Breast epithelium (tissue), 4 donors: ENCODE measurements at regions not wholly inside any gene's neighbourhood (a gene's known extent, or its start where the extent isn't known, plus 50 kb on each side); places are given as distances from the start of the nearest gene placed in this dataset.

ENCODE experiments used
- DNase-seq, 2 donors: peaks; one replicate each; pipeline ENCODE4 v3.0.0-alpha.2; 2019; ENCODE audit warnings: low spot score in 2 of 2
- H3K27ac ChIP-seq, 2 donors: fragments of 200-600 bp; sonication (generic) in 1 of 2; one replicate each; pipeline ENCODE4 v1.5.1; 2016 to 2019; ENCODE audit warnings: mild to moderate bottlenecking in 1 of 2
- H3K27me3 ChIP-seq, 2 donors: fragments of 200-600 bp; sonication (generic) in 1 of 2; one replicate each; pipeline versions ENCODE4 v1.5.1 to v1.6.0; 2017 to 2019; ENCODE audit warnings: control low read depth in 1 of 2, mild to moderate bottlenecking in 1 of 2
- H3K36me3 ChIP-seq: fragments of 200-600 bp; one replicate; pipeline ENCODE4 v1.5.1; 2019
- H3K4me1 ChIP-seq, 2 donors: fragments of 200-600 bp; sonication (generic); one replicate each; pipeline ENCODE4 v1.5.1; 2016 to 2019; ENCODE audit warnings: control low read depth in 1 of 2
- H3K4me3 ChIP-seq, 3 donors: fragments of 200-600 bp; sonication (generic); 1 replicate in 2 of 3; 2 replicates in 1 of 3; pipeline ENCODE4 v1.5.1; 2016 to 2019; ENCODE audit warnings: mild to moderate bottlenecking in 3 of 3, moderate library complexity in 2 of 3
- H3K9me3 ChIP-seq, 2 donors: fragments of 200-600 bp; sonication (generic) in 1 of 2; one replicate each; pipeline ENCODE4 v1.5.1; 2016 to 2019; ENCODE audit warnings: control low read depth in 1 of 2
- POLR2A ChIP-seq: fragments of 450-650 bp; IDR thresholded peaks from one replicate; pipeline ENCODE4 v1.6.1; 2016; ENCODE audit warnings: antibody characterized with exemption, mild to moderate bottlenecking, moderate library complexity
- POLR2AphosphoS5 ChIP-seq, 3 donors: sonication (generic); formaldehyde crosslinking; IDR thresholded peaks; one replicate each; pipeline ENCODE4 v1.6.1; 2017; ENCODE audit warnings: antibody characterized with exemption in 3 of 3
- intact Hi-C: fragments of 100-400 bp; cut with DNase I; formaldehyde crosslinking; loops from one replicate; pipeline ENCODE4 v1.15.1; 2023; ENCODE audit warnings: low total_unique reads
- TF ChIP-seq, protein P1 (sequence below), 3 donors: fragments of 450-650 bp; IDR thresholded peaks; one replicate each; pipeline ENCODE4 v1.5.1; 2016 to 2017; ENCODE audit warnings: antibody characterized with exemption in 3 of 3, mild to moderate bottlenecking in 3 of 3, moderate library complexity in 3 of 3

DNA sequence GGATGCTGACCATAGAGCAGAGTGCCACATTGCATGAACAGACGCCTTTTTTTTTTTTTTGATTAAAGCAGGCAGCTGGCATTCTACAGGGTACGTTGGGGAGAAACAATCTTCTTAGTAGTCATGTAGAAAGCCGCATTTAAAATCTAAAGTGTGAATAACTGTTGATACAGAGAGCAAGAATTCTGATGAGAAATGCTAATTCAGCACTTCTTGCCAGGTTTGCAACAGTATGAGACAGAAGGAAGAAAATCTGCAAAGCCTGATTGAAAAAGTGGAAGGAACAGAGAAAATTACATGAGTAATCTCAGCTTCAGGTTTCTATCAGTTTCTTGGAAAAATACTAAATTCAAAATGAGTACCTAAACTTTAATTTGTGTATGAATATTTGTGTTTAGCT, 232.7 kb upstream of the CHRM2 start:
- H3K4me3 ChIP-seq: no peak overlapping the region
- H3K9me3 ChIP-seq: no peaks in the 10 kb centered on the region
- H3K27me3 ChIP-seq: no peaks in the 10 kb centered on the region
- no peak for DNase-seq
- H3K27ac ChIP-seq: no peak overlapping the region
- TF ChIP-seq POLR2A (no peak), POLR2AphosphoS5 (IDR thresholded peaks at IDR 0.05) (no peak)
- TF ChIP-seq, protein P1, sequence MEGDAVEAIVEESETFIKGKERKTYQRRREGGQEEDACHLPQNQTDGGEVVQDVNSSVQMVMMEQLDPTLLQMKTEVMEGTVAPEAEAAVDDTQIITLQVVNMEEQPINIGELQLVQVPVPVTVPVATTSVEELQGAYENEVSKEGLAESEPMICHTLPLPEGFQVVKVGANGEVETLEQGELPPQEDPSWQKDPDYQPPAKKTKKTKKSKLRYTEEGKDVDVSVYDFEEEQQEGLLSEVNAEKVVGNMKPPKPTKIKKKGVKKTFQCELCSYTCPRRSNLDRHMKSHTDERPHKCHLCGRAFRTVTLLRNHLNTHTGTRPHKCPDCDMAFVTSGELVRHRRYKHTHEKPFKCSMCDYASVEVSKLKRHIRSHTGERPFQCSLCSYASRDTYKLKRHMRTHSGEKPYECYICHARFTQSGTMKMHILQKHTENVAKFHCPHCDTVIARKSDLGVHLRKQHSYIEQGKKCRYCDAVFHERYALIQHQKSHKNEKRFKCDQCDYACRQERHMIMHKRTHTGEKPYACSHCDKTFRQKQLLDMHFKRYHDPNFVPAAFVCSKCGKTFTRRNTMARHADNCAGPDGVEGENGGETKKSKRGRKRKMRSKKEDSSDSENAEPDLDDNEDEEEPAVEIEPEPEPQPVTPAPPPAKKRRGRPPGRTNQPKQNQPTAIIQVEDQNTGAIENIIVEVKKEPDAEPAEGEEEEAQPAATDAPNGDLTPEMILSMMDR (IDR thresholded peaks at IDR 0.05): no peak
- no peaks in the 10 kb centered on the region for H3K36me3 ChIP-seq
- no peaks in the 10 kb centered on the region for H3K4me1 ChIP-seq
- intact Hi-C loops: no loop called here

DNA sequence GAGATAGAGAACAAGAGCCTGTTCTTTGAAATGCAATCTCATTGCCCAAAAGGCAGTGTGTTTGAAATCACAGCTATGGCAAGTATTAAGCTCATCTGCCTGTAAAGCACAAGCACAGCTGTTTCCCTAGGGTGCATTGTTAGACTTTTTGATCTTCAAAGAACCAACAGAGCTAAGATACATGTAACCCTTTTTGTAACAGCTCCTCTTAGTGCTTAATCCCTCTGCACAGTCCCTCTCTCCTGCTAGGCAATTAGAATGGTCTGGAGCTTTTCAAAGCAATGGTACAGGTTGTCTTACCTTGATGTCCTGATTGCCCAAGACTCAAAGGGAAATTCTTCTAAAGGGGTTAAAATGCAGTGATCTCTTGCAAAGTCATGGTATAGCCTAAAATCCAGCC, 249.6 kb upstream of the CHRM2 start:
- no peaks in the 10 kb centered on the region for H3K36me3 ChIP-seq
- H3K9me3 ChIP-seq: peaks cover 0 to under 1% of the 10 kb centered on the region in 2 donors
- intact Hi-C loops: no loop called here
- no peak overlapping the region for H3K27ac ChIP-seq
- no peak for TF ChIP-seq POLR2AphosphoS5 (IDR thresholded peaks at IDR 0.05)
- TF ChIP-seq, protein P1 (IDR thresholded peaks at IDR 0.05): no peak
- no peak for TF ChIP-seq POLR2A
- no peak for DNase-seq
- no peaks in the 10 kb centered on the region for H3K27me3 ChIP-seq
- H3K4me1 ChIP-seq: no peaks in the 10 kb centered on the region
- no peak overlapping the region for H3K4me3 ChIP-seq

DNA sequence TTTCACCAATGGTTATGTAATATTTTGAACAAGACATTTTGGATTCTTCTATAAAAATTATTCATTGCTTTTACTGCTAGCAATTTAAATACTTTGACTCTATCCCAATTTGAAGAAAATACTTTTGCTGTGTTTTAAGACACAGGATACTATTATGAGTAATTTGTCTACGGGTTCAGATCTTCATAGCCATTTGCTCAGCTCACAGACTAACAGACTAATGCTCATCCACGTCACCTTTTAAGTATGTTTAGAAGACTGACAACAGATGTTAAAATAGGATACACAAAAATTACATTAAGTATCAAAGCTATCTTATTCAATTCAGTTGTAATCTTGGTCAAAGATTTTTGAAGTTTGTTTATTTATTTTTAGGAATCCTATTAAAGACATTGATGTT, 251.3 kb upstream of the CHRM2 start:
- no peak overlapping the region for H3K27ac ChIP-seq
- DNase-seq: no peak
- TF ChIP-seq POLR2A (no peak), POLR2AphosphoS5 (IDR thresholded peaks at IDR 0.05) (no peak)
- TF ChIP-seq, protein P1 (IDR thresholded peaks at IDR 0.05): no peak
- H3K27me3 ChIP-seq: no peaks in the 10 kb centered on the region
- no peaks in the 10 kb centered on the region for H3K36me3 ChIP-seq
- H3K4me3 ChIP-seq: no peak overlapping the region
- H3K9me3 ChIP-seq: no peaks in the 10 kb centered on the region
- H3K4me1 ChIP-seq: no peaks in the 10 kb centered on the region
- intact Hi-C loops: no loop called here

GRCh38 chr7:136605532-136606329, 262.7 kb upstream of the CHRM2 start:
- no peak for DNase-seq
- Histone ChIP-seq H3K36me3 (no peaks in the 10 kb centered on the region), H3K27ac (no peak overlapping the region), H3K4me1 (no peaks in the 10 kb centered on the region), H3K9me3 (peaks cover 0 to 12% of the 10 kb centered on the region in 2 donors), H3K27me3 (no peaks in the 10 kb centered on the region), H3K4me3 (no peak overlapping the region)
- TF ChIP-seq, protein P1 (IDR thresholded peaks at IDR 0.05): no peak
- TF ChIP-seq POLR2AphosphoS5 (IDR thresholded peaks at IDR 0.05) (no peak), POLR2A (no peak)
- intact Hi-C loops: no loop called here

DNA sequence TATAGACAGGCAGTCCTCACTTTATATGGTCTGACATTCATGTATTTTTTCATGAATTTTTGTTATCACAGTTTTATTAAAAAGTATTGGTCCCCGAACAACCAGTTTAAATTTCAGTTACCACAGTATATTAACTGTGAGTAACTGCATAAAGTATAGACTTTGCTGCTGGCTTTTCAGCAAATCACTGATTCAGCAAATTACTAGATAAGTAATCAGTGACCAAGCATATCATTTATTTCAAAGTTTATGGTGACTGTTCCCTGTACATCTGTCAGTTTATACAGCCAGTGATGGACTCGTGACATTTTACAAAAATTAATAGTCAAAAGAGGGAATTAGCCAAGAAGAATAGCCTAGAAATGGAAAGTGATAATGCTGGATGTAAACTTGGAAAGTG, 266.7 kb upstream of the CHRM2 start:
- Histone ChIP-seq H3K27me3 (no peaks in the 10 kb centered on the region), H3K36me3 (no peaks in the 10 kb centered on the region), H3K4me1 (no peaks in the 10 kb centered on the region), H3K9me3 (peaks cover 0 to 12% of the 10 kb centered on the region in 2 donors), H3K27ac (no peak overlapping the region), H3K4me3 (no peak overlapping the region)
- intact Hi-C loops: no loop called here
- no peak for DNase-seq
- TF ChIP-seq, protein P1 (IDR thresholded peaks at IDR 0.05): no peak
- TF ChIP-seq POLR2A (no peak), POLR2AphosphoS5 (IDR thresholded peaks at IDR 0.05) (no peak)
